CD4-positive, alpha-beta T cell treated with Interleukin-4 for 1 hour (primary cell): ENCODE measurements at regions not wholly inside any gene's neighbourhood (a gene's known extent, or its start where the extent isn't known, plus 50 kb on each side); places are given as distances from the start of the nearest gene placed in this dataset.
"Not testable (repeated sequence)": the region's sequence is repeated elsewhere in the genome, so short reads cannot be mapped to it uniquely, and the experiment has no call there.

Source experiments
- DNase-seq, 2 donors: peaks; one replicate each; pipeline ENCODE4 v3.0.0-alpha.2; 2020 to 2022

- no peak for DNase-seq
These were observed 161.5 kb upstream of the CDKN2B start for GRCh38 chr9:22170556-22170955.

GRCh38 chr9:22170990-22171670, 162.0 kb upstream of the CDKN2B start:
- no peak for DNase-seq

- DNase-seq = no peak
These were observed 162.6 kb upstream of the CDKN2B start for GRCh38 chr9:22171691-22172090.

DNA sequence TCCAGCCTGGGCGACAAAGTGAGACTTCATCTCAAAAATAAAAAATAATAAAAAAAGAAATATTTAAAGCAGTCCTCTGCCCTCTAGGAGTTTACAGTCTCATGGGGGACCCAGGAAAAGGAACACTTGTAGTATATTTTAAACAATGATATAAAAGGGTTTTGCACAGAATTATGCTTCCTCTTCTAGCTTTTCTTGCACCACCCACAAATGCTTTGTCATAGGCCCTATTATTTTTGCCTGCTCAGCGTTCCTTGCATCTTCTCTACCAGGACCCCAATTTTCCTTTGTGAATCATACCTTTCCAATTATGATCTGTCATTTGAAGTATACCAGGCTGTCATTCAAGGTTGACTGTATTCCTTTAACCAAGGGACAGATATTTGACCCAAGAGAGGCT, 164.8 kb upstream of the CDKN2B start:
- DNase-seq = no peak

DNA sequence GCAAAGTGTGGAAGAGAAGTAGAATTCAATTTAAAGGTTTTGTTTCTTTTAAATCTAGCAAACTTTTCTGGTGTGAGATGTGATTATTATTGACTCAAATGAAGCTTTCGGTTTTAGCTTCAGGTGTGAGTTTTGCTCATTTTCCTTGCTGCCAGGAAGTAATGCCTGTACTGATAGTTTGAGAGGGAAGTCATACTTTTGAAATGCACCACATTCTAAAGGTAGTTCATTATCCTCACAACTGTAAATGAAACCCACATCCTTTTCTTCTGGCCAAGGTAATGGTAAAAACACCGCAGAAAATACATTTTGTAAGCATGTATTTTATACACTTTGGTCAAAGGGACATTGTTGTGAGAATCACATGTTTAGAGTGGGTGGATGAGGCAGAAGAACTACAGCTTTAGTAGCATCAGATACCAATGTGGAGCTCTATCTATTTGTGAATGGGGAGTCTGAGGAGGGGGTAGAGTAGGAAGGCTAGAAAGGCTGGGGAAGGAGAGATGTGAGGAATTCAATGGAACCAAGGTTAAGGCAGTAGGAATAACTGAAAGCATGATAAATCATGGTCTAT, 167.0 kb upstream of the CDKN2B start:
- DNase-seq = peak in 1 of 2 donors; percentile 11

GRCh38 chr9:22181021-22181420, 171.9 kb upstream of the CDKN2B start:
- not testable (repeated sequence) for DNase-seq

- no peak for DNase-seq
These were observed 180.4 kb upstream of the CDKN2B start for GRCh38 chr9:22189471-22189870.

DNA sequence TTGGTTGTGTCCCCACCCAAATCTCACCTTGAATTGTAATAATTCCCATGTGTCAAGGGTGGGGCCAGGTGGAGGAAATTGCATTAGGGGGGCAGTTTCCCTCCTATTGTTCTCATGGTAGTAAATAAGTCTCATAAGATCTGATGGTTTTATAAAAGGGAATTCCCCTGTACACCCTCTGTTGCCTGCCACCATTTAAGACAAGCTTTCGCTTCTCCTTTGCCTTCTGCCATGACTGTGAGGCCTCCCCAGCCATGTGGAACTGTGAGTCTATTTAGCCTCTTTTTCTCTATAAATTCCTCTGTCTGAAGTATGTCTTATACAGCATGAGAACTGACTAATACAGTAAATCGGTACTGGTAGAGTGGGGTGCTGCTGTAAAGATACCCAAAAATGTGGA, 187.9 kb upstream of the CDKN2B start:
- DNase-seq = peak in 1 of 2 donors; percentile 47

- no peak for DNase-seq
These were observed 189.6 kb upstream of the CDKN2B start for GRCh38 chr9:22198681-22199080.

DNA sequence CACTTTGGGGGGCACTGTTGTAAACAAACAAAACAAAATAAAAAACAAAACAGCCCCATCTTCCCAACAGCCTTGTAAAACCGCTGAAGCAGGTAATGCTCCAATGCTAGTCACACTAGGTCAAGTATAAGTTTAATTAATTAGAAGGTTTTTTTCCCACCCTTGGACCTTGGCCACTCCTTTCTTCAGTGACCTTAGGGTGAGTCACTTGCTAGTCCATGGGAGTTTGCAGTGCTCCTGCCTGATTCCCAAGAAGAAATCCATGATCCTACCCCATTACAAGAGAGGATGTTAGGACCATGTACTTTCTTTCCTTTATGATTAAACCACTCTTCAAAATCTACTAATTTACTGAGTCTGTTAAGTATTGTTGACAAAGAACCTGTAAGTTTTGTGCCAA, 192.2 kb upstream of the CDKN2B start:
- DNase-seq = no peak

DNA sequence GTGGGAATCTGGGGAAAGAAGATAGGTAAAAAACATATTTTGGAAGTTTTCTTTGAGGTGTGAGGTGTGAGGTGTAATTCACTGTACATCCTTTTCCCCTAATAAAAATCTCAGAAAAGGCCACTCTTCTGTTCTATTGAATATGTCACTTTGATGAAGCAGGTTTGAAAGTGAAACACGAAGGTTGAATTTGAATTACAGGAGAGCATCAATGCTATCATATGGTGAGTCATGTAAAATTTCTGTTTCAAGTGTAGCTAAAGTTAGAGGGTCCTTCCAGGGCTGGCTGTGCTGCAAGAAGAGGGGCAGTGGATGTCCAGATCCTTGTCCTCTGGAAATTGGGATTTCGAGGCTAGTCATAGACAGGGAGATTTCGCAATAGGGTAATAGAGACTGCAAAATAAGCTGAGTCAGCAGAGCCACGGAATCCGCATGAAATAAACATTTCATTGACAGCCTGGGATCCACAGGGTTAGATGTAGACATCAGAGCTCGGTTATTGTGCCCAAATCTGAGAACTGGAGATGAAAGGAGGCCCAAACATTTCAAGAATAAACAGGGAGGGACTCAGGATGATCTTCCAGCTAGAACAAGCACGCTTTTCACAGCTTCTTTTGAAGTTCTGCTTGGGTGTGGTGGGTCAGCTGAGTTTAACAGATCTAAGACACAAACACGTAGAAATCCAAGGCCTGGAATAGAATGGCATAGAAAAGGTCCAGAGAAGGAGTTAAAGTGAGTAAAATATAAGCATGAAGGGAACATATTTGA, 194.4 kb upstream of the CDKN2B start:
- DNase-seq = no peak

DNA sequence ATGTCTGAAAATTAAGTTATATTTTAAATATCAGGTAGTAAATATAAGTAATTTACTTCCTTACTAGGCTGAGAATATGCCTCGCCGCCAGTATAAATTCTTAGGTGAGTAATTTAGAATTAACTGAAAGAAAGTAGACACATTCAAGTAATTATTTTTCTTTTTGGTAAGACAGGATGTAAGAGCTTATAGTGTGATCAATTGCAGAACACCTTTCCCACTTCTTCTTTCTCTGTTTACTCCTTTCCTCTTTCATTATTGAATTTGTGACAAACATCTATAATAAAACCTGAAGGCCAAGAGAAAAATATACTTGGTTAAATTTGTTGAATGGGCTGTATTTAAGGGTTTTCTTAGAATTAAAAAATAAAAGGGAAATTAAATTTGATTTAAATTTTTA, 195.1 kb upstream of the CDKN2B start:
- no peak for DNase-seq

- no peak for DNase-seq
These were observed 197.7 kb upstream of the CDKN2B start for GRCh38 chr9:22206833-22207232.

- DNase-seq = peak in 1 of 2 donors; percentile 9
These were observed 199.9 kb upstream of the CDKN2B start for GRCh38 chr9:22208846-22209585.

DNA sequence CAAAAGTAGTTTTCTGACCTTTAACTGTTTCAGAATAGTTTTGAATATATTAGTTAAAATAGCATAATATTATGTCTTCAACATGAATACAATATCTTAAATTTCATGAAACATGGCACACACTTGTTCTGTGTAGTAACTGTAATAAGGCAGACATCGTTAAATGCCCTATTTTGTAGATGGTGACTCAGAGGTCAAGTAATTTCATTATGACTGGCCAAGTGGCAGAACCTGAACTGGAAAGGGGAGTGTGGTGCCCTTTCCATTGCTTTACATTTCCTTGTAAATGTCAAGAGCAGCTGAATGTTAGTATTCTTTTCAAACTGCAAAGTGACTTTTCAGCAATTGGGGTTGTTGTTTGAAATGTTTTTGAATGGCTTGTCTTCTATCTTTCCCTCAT, 201.2 kb upstream of the CDKN2B start:
- DNase-seq = no peak

- DNase-seq = no peak
These were observed 201.8 kb upstream of the CDKN2B start for GRCh38 chr9:22210936-22211335.

DNA sequence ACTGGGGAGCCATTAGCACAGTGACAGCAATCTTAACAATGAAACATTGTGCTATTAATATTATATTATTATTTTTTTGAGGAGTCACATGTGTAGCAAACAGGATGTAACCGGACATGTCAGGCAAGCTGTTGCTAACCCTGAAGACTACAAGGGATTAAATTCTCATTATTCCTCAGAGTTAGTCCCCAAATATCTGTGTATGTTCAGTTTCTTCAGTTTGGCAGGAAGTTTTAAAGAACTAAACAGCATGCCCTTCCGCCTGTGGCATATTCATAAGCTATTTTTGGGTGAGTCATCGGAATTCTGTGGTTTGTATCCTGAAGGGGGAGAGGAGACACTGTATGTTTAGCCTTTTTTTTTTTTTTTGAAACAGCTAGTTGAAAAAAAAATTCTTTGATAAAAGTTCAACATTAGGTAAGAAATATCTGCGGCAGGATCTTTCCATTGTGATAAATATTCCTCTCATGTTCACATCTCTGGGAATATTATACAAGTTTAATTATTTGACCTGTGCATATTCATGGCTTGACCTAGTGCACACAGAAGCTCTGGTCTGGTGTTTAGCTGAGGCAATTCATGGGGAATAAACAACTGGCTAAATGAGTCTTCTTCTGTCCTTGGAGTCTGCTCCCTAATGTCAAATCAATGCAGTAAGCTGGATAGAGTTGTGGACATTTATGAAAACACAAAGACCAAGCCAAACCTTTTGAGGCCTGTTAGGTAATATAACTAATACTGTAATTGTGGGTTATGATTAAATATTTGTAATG, 202.7 kb upstream of the CDKN2B start:
- DNase-seq = no peak

- no peak for DNase-seq
These were observed 204.9 kb upstream of the CDKN2B start for GRCh38 chr9:22214021-22214420.

DNA sequence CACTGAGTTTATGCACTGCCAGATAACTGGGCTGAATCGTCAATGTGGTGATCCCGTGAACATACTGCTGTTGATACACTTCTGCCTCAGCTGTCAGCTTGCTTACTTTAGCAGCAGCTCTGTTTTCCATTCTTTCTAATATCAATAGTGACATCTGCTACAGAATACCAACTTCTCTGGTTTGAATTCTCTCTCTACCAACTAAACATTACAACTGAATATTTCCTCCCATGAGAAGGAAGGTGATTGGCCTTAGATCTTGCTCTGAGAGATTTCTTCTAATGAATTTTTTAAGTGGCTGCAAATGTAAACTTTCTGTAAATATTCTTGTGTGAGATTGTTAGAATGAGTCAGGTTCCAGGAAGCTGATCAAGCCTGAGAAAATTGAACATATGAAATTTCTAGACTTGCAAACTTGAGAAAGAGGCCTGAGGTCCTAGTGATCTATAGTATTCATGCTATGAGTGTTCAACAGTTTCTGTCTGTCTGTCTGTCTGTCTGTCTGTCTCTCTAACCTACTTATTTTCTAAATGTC, 205.5 kb upstream of the CDKN2B start:
- no peak for DNase-seq

- DNase-seq = no peak
These were observed 206.4 kb upstream of the CDKN2B start for GRCh38 chr9:22215521-22215920.

DNA sequence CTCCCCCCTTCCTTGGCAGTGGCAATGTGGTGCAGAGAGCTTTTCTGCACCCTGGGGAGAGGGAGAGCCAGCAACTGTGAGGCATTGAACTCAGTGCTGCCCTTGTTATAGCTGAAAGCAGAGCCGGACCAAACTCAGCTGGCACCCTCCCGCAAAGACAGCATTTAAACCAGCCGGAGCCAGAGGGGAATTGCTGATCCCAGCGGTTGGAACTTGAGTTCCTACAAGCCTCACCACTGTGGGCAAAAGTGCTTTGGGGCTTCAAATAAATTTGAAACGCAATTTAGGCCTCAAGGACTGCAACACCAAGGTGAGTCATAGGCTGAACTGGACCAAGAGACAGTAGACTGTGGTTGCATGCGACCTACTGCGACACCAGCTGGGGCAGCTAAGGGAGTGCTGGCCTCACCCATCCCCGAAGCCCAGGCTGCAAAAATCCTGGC, 207.6 kb upstream of the CDKN2B start:
- no peak for DNase-seq

GRCh38 chr9:22217254-22217653, 208.1 kb upstream of the CDKN2B start:
- DNase-seq = no peak
